GM21825 (cell line): ENCODE measurements at regions not wholly inside any gene's neighbourhood (a gene's known extent, or its start where the extent isn't known, plus 50 kb on each side); places are given as distances from the start of the nearest gene placed in this dataset.
A peak's percentile ranks its signal among the peaks of the same experiment; 100 is the strongest.
"Not testable (repeated sequence)": the region's sequence is repeated elsewhere in the genome, so short reads cannot be mapped to it uniquely, and the experiment has no call there.

Source experiments
- ATAC-seq: cut with Tn5 transposase; IDR thresholded peaks from one replicate; pipeline ENCODE4 v1.9.1; 2021; ENCODE audit warnings: mild to moderate bottlenecking, moderate library complexity; ENCODE audit not compliant: unreplicated experiment

DNA sequence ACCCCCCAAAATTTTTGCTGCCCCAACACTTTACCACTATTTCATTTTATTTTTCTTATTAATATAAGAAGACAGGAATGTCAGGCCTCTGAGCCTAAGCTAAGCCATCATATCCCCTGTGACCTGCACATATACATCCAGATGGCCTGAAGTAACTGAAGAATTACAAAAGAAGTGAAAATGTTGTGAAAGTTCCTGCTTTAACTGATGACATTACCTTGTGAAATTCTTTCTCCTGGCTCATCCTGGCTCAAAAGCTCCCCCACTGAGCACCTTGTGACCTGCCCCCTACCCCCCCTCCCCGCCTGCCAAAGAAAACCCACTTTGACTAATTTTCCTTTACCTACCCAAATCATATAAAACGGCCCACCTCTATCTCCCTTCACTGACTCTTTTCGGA, 200.3 kb upstream of the FKBP1C start:
- ATAC-seq, result not testable (repeated sequence)

DNA sequence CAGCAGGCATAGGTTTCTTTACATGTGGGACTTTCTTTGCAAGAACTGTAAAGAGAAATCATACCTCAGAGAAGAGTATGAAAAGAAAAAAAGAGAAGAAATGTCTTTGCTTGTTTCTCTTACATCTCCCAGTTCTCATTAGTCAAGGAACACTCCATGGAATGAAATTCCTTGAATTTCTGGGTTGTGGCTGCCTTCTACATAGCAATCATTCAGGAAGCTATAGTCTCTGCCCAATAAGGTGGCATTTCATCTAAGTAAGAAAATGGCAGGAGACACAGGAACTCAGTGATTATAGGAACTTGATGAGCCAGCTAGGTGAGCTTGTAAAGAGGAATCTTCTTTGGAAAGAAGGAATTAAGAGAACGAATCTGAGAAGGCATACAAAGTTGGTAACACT, 197.0 kb upstream of the FKBP1C start:
- no peak for ATAC-seq

DNA sequence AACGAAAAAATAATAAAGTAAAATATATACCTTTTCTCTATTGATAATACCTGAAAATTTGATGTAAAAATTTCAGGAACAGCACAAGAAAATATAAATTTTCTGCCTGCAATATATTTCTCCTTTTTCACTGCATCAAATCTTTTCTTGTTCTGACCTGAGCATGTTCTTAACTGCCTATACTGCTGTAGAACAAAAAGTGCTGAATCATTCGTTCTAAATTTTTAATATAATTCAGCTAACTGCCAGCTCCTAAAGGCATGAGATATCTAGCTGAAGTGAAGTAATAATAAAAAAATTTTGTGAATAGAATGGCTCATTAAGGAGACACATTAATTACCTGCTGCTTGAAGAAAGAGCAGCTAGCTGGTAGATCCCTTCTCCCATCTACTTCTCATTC, 188.6 kb upstream of the FKBP1C start:
- ATAC-seq, result no peak

DNA sequence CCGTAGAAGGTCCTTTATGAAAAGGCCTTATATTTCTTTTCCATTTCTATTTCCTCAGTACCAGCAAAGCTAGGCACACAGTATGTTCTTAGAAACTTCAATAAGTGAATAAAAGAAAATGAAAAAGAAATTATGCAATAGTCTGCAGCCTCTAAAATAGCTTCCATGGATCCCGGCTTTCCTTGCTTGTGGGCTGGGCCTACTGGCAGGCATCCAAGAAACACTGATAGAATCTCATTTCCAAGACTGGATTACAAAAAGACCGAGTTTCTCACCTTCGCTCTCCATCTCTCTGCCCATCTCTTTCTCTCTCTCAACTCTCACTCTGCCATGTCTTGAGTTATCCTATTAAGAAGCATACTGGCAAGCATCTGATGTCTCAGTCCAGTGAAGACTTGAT, 187.5 kb upstream of the FKBP1C start:
- no peak for ATAC-seq

DNA sequence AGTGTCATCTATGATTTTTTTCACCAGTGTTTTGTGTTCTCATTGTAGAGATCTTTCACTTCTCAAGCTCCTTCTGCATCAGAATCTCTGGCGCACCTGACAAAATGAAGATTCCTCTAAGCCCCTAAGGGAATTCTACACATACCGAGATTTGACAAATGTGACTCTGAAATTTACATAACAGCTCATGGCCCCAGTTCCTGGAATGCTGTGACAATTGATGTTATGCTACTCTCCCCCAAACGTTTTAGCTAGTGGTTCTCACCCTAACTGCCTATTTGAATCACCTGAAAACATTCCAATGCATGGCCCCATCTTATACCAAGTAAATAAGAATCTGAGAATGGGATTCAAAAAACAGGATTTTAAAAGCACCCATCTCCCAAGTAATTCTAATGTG, 162.1 kb upstream of the FKBP1C start:
- ATAC-seq, result no peak

DNA sequence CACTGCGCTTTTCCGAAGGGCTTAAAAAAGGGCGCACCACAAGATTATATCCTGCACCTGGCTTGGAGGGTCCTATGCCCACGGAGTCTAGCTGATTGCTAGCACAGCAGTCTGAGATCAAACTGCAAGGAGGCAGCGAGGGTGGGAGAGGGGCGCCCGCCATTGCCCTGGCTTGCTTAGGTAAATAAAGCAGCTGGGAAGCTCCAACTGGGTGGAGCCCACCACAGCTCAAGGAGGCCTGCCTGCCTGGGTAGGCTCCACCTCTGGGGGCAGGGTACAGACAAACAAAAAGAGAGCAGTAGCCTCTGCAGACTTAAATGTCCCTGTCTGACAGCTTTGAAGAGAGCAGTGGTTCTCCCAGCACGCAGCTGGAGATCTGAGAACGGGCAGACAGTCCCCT, 158.1 kb upstream of the FKBP1C start:
- ATAC-seq, result not testable (repeated sequence)

DNA sequence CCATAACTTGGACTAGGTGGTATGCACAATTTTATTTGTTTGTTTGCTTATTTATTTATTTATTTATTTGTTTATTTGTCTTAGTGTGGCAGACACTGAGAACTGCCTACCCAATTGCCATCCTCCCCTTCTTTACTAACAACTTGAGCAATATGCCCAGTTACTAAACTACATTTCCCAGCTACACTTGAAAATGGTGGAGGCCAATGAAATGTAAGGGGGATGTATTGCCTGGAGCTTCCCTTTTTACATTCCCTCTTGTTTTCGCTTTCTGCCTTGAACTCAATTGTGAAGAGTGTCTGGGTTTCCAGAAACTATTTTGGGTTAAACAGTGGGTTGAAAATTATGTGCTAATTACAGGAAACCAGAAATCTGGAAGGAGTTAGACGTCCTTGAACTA, 152.7 kb upstream of the FKBP1C start:
- ATAC-seq, result no peak

DNA sequence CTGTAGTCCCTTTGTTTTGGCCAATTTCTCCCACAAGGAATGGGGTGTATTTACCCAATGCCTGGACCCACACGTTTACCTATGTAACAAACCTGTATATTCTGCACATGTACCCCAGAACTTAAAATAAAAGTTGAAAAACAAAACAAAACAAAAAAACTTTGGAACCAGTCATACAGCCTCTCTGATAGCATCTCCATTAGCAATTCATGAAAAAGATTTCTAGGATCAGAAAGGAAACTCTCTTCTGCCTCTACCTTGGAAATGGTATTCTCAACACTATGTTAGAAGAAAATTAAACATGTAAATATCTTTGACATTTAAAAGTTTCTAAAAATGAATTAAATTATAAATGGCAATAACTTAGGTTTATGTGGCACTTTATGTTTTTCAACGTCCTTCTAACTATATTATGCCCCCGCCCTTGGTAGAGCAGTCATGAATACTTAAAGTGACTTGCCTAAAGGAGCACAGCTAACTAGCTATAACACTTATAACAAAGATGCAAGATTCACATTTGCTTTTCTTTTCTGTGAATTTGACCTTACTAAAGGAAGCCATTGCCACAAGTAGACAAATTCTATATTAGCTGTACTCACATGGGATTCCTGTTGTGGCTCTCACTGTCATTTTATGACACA, 147.5 kb upstream of the FKBP1C start:
- no peak for ATAC-seq

DNA sequence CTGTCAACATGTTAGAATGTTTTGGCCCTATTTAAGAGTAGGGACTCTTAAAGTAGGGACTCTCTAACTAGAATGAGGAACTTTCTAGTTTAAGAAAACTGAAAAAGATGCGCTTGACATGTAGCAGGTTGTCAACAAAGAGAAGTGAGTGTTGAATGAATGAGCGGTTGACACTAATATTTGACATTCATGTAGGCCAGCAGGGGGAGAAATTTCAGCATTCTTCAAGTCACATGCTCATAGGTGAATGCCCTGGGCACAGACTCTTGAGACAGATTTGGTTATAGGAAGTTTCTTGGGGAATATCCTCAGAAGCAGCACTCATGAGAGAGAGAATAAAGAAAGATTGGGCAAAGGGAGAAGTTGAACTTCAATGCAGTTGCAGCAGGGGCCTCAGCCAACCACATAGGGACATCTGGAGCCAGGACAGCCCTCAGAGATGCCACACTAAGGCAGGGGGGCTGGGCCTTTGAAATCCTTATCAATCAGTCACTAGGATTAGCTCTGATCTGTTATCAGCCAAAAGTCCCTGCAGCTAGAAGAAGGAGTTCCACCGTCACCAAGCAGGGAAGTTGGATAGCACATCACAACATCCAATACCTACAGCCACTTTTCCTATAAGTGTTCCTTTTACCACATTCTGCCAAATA, 145.1 kb upstream of the FKBP1C start:
- peak; percentile 75 for ATAC-seq

DNA sequence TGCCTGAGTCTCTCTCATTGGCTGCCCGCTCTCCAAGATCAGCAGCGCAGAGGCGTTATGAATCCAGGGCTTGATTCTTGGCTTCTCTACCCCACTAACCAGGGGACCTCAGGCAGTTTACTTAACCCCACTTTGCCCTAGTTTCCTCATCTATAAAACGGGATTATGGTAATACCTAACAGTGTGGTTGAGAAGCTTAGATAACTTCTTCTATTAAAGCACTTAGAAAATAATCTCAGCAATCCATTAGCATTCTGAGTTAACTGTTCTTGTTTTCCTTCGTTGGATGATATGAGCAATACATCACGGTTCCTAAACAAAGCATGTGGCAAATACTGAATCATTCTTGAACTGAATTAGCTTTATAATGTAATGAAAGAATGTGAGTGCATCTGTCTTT, 116.3 kb upstream of the FKBP1C start:
- no peak for ATAC-seq

DNA sequence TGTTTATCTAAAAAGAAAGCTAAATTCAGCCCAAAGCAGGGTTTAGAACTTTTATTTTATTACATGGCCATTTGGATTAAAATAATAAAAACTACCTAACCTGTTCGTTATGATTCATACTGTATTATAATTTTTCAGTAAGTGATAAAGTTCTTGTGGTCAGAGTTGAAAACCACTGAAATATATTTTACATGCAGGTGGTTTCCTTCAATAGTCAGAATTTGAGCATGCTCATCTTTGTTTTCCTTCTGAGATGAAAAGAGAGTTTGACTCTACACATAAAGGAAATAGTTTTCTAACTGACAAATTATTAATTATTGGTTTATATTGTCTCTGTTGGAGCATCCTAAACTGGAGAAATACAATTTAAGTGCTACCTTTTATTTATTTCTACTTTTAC, 114.0 kb upstream of the FKBP1C start:
- peak; percentile 59 for ATAC-seq

DNA sequence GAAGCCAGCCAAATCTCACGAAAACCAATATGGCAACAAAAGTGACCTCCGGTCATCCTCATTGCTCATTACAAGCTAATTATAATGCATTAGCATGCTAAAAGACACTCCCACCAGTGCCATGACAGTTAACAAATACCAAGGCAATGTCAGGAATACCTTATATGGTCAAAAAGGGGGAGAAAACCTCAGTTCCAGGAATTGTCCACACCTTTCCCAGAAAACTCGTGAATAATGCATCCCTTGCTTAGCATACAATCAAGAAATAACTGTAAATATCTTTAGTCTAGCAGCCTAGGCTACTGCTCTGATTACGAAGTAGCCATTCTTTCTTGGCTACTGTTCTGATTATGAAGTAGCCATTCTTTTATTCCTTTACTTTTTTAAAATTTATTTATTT, 112.5 kb upstream of the FKBP1C start:
- ATAC-seq, result no peak

DNA sequence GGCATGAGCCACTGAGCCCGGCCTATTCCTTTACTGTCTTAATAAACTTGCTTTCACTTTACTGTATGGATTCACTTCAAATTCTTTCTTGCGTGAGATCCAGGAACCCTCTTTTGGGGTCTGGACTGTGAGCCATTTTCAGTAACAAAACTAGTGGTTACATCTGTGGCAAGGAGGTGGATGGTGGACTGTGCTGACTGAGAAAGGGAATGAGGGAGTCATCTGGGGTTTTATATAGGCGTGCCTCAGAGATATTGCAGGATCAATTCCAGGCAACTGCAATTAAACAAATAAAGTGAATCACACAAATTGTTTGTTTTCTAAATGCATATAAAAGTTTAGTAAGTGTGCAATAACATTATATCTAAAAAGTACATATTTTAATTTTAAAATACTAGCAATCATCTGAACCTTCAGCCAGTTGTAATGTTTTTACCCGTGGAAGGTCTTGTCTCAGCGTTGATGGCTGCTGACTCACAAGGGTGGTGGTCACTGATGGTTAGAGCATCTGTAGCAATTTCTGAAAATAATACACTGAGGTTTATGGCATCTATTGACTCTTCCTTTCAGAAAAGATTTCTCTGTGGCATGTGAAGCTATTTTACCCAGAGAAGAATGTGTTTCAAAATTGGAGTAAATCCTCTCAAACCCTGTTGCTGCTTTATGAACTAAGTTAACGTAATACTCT, 111.4 kb upstream of the FKBP1C start:
- ATAC-seq, result no peak

DNA sequence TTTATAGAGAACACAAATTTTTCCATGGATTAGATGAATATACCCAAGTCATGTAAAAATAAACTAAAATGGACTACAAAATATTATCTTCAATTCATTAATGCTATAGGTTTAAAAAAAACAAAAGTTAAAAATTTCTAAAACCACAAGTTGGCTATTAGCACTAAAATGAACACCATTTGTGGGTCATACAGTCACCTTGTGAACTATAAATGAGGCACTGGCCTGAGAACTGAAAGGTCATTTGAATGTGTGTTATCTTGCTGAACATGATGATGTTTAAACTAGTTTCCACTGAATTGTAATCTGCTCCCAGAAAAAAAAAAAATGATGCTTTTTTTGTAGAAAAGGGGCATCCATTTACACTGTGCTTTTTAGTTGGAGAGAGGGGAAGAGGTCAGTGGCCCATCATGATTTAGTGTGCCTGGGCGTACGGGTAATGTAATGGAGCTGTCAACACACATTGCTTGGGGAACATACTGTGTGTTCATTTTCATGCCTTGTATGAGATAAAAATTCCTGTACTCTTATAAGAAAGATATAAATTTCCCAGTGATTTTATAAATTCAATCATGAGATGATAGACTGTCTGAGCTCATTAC, 96.6 kb upstream of the FKBP1C start:
- ATAC-seq, result no peak

DNA sequence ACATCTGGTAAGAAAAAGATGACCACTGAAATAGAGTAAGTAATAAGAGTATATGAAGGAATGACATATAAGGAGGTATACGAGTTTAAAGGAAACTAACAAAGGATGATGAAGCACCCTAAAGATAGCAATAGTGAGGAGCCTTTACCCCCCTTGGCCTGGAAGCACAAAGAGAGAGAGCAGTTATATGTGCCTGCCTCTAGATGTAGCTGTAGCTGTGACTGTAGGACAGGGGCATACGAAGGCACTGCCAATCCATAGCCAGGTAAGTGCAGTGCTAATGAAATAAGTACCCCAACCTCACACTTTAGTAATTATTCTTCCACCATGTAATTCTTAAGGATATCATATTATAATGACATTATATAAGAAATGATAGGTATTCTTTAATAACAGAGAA, 90.1 kb upstream of the FKBP1C start:
- no peak for ATAC-seq

DNA sequence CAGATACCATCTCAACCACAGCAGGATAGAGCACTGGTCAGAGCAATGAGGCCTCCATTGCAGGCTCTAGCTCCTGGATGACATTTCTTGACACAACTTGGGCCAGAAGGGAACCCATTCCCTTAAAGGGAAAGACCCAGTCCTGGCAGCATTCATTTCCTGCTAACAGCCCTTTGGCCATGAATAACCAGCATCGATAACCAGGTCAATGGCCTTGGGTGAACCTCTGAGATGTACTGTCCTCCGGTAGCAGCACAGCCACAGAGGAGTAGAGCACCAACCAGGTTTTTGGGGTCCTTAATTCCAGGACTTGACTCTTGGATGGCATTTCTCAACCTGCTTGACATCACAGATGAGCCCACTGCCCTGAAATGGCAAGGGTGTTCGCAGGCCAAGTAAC, 71.2 kb upstream of the FKBP1C start:
- no peak for ATAC-seq

DNA sequence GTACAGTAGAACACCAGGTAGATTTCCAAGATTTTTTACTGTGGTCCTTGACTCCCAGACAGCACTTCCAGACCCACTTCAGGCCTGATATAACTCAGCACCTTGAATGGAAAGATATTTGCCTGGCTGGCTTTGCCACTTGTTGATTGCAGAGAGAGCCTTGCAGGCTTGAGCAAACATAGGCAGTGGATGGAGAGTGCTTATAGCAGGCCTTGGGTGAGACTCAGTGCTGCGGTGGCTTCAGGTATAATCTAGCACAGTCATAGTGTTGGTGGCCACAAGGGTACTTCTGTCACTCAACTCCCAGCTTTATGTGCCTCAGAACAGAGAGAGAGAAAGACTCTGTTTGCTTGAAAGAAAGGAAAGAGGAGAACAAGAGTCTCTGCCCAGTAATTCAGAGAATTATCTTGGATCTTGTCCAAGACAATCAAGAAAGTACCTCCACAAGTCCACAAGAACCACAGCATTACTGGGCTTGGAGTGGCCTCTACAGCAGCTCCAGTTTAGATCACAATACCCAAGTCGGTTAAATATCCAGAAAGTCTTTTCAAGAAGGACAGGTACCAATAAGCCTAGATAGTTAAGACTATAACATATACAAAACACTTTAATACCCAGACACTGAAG, 70.5 kb upstream of the FKBP1C start:
- ATAC-seq, result no peak

DNA sequence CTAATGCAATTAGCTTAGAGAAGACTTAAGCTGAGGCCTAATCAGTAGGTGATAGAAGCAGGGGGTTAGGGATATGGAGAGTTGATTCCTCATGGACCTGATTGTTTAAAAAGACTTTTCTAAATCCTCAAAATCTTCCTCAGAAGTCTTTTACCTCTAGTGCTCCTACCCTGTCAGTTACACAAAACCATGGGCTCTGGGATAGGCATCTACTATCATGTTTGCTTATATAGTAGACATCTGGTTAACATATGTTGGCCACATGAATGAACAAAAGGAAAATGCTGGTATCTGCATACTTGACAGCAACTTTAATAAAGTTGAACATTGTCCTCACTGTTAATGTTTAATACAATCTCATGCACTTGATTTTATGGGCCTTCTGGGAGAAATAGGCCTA, 61.5 kb upstream of the FKBP1C start:
- ATAC-seq, result no peak

DNA sequence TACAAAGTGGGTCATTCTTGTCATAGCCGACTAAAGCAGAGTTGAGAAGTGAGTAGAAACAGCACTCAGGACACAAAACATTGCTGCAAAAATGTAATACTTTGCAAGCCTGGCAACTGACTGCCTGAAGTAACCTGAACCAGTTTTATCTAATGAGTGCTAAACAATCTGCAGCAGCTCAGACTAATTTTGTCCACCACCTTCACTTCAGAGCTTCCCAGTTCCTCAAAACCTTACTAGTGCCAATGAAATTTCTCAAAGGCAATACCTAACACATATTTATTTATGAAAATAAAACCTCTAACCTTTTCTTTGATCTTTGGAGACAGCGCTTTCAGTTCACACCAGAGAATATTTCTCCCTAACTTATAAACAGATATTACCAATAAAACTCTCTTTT, 56.7 kb upstream of the FKBP1C start:
- no peak for ATAC-seq
